ENCODE measurements at regions not wholly inside any gene's neighbourhood (a gene's known extent, or its start where the extent isn't known, plus 50 kb on each side); places are given as distances from the start of the nearest gene placed in this dataset.
"Not testable (repeated sequence)": the region's sequence is repeated elsewhere in the genome, so short reads cannot be mapped to it uniquely, and the experiment has no call there.

- not testable (repeated sequence) for TF ChIP-seq POLR2AphosphoS5, CTCF (IDR thresholded peaks at IDR 0.05)
Observed at GRCh38 chr1:192499061-192499581, 76.5 kb upstream of the RGS1 start.
